ENCODE measurements at regions not wholly inside any gene's neighbourhood (a gene's known extent, or its start where the extent isn't known, plus 50 kb on each side); places are given as distances from the start of the nearest gene placed in this dataset.

GRCh38 chr15:69703532-69704187 lies 251.0 kb downstream of the RPLP1 start:
- no peak overlapping the region for H3K9ac ChIP-seq (ENCODE audit: low read depth, low read length)
- TF ChIP-seq CTCF (IDR thresholded peaks at IDR 0.05; ENCODE audit: borderline replicate concordance, extremely low read depth, low read length, poor library complexity, severe bottlenecking) (no peak), EZH2 (IDR thresholded peaks at IDR 0.05; ENCODE audit: borderline replicate concordance, low read depth, low read length, severe bottlenecking) (no peak)
- no peak overlapping the region for H3K27ac ChIP-seq (ENCODE audit: low read length)
- no peak overlapping the region for H3K4me2 ChIP-seq (ENCODE audit: insufficient read depth, low read length)
- H3K4me3 ChIP-seq (ENCODE audit: low read depth in 1 of 2, low read length in 2 of 2) = no peak overlapping the region
- no peaks in the 10 kb centered on the region for H3K79me2 ChIP-seq (ENCODE audit: insufficient read depth, low read length)
- no peaks in the 10 kb centered on the region for H3K4me1 ChIP-seq (ENCODE audit: insufficient read depth, low read length)
- no peak for DNase-seq
- H3K9me3 ChIP-seq (ENCODE audit: insufficient read depth, low read length, severe bottlenecking) = no peaks in the 10 kb centered on the region
- ATAC-seq (ENCODE audit: insufficient read depth, low read depth) = no peak
- no peaks in the 10 kb centered on the region for H3K36me3 ChIP-seq (ENCODE audit: insufficient read depth, low read length)
- H4K20me1 ChIP-seq (ENCODE audit: insufficient read depth, low read length) = no peaks in the 10 kb centered on the region
- H2AFZ ChIP-seq (ENCODE audit: low read depth, low read length) = no peak overlapping the region
- H3K27me3 ChIP-seq (ENCODE audit: insufficient read depth, low read length, poor library complexity) = no peaks in the 10 kb centered on the region

- Histone ChIP-seq H3K4me2 (ENCODE audit: insufficient read depth, low read length) (no peak overlapping the region), H3K9ac (ENCODE audit: low read depth, low read length) (no peak overlapping the region), H4K20me1 (ENCODE audit: insufficient read depth, low read length) (no peaks in the 10 kb centered on the region), H3K9me3 (ENCODE audit: insufficient read depth, low read length, severe bottlenecking) (no peaks in the 10 kb centered on the region), H3K27me3 (ENCODE audit: insufficient read depth, low read length, poor library complexity) (no peaks in the 10 kb centered on the region), H3K36me3 (ENCODE audit: insufficient read depth, low read length) (no peaks in the 10 kb centered on the region), H3K4me3 (ENCODE audit: low read depth in 1 of 2, low read length in 2 of 2) (no peak overlapping the region), H3K79me2 (ENCODE audit: insufficient read depth, low read length) (no peaks in the 10 kb centered on the region), H3K27ac (ENCODE audit: low read length) (no peak overlapping the region), H3K4me1 (ENCODE audit: insufficient read depth, low read length) (no peaks in the 10 kb centered on the region), H2AFZ (ENCODE audit: low read depth, low read length) (no peak overlapping the region)
- ATAC-seq (ENCODE audit: insufficient read depth, low read depth) (no peak), DNase-seq (no peak)
- TF ChIP-seq CTCF (IDR thresholded peaks at IDR 0.05; ENCODE audit: borderline replicate concordance, extremely low read depth, low read length, poor library complexity, severe bottlenecking) (no peak), EZH2 (IDR thresholded peaks at IDR 0.05; ENCODE audit: borderline replicate concordance, low read depth, low read length, severe bottlenecking) (no peak)
These were observed 251.6 kb downstream of the RPLP1 start for GRCh38 chr15:69704229-69704628.

GRCh38 chr15:69704700-69705099 lies 252.1 kb downstream of the RPLP1 start:
- H3K27me3 ChIP-seq (ENCODE audit: insufficient read depth, low read length, poor library complexity) = no peaks in the 10 kb centered on the region
- ATAC-seq (ENCODE audit: insufficient read depth, low read depth) (no peak), DNase-seq (no peak)
- no peak overlapping the region for H3K27ac ChIP-seq (ENCODE audit: low read length)
- H3K36me3 ChIP-seq (ENCODE audit: insufficient read depth, low read length) = no peaks in the 10 kb centered on the region
- H4K20me1 ChIP-seq (ENCODE audit: insufficient read depth, low read length) = no peaks in the 10 kb centered on the region
- no peak overlapping the region for H3K9ac ChIP-seq (ENCODE audit: low read depth, low read length)
- no peaks in the 10 kb centered on the region for H3K9me3 ChIP-seq (ENCODE audit: insufficient read depth, low read length, severe bottlenecking)
- no peak overlapping the region for H3K4me3 ChIP-seq (ENCODE audit: low read depth in 1 of 2, low read length in 2 of 2)
- no peaks in the 10 kb centered on the region for H3K4me1 ChIP-seq (ENCODE audit: insufficient read depth, low read length)
- no peak overlapping the region for H2AFZ ChIP-seq (ENCODE audit: low read depth, low read length)
- no peaks in the 10 kb centered on the region for H3K79me2 ChIP-seq (ENCODE audit: insufficient read depth, low read length)
- no peak overlapping the region for H3K4me2 ChIP-seq (ENCODE audit: insufficient read depth, low read length)
- TF ChIP-seq CTCF (IDR thresholded peaks at IDR 0.05; ENCODE audit: borderline replicate concordance, extremely low read depth, low read length, poor library complexity, severe bottlenecking) (no peak), EZH2 (IDR thresholded peaks at IDR 0.05; ENCODE audit: borderline replicate concordance, low read depth, low read length, severe bottlenecking) (no peak)
